NB4 (cell line): ENCODE measurements at regions not wholly inside any gene's neighbourhood (a gene's known extent, or its start where the extent isn't known, plus 50 kb on each side); places are given as distances from the start of the nearest gene placed in this dataset.

Experiments used
- CTCF ChIP-seq: IDR thresholded peaks from one replicate; pipeline ENCODE4 v1.5.1; 2012; ENCODE audit warnings: low read depth, low read length
- MAX ChIP-seq: IDR thresholded peaks from 2 replicates; pipeline ENCODE4 v1.6.1; 2011; ENCODE audit warnings: low read depth, low read length
- POLR2A ChIP-seq: IDR thresholded peaks from 2 replicates; pipeline ENCODE4 v1.6.1; 2011; ENCODE audit warnings: mild to moderate bottlenecking; ENCODE audit not compliant: insufficient read length; ENCODE audit errors: extremely low read depth

- TF ChIP-seq POLR2A (no peak), MAX (no peak), CTCF (no peak)
Observed at GRCh38 chr4:11494232-11494631, 65.5 kb upstream of the HS3ST1 start.
